Endothelial cell (in vitro differentiated cells): ENCODE measurements at regions not wholly inside any gene's neighbourhood (a gene's known extent, or its start where the extent isn't known, plus 50 kb on each side); places are given as distances from the start of the nearest gene placed in this dataset.
"Not testable (repeated sequence)": the region's sequence is repeated elsewhere in the genome, so short reads cannot be mapped to it uniquely, and the experiment has no call there.

Experiments used
- DNase-seq: peaks from one replicate; pipeline ENCODE4 v3.0.0; 2021; ENCODE audit warnings: low spot score
- H3K27ac Mint-ChIP-seq: one replicate; pipeline ENCODE4 v1.8.0; 2021; ENCODE audit warnings: mixed read lengths, inconsistent platforms; ENCODE audit not compliant: unreplicated experiment
- H3K27me3 Mint-ChIP-seq: one replicate; pipeline ENCODE4 v1.8.0; 2021; ENCODE audit warnings: mild to moderate bottlenecking, moderate library complexity, mixed read lengths, inconsistent platforms; ENCODE audit not compliant: unreplicated experiment
- H3K36me3 Mint-ChIP-seq: one replicate; pipeline ENCODE4 v1.8.0; 2021; ENCODE audit warnings: mild to moderate bottlenecking, low read depth, mixed read lengths, inconsistent platforms; ENCODE audit not compliant: unreplicated experiment
- H3K4me1 Mint-ChIP-seq: one replicate; pipeline ENCODE4 v1.8.0; 2021; ENCODE audit warnings: mild to moderate bottlenecking, mixed read lengths, inconsistent platforms; ENCODE audit not compliant: unreplicated experiment
- H3K4me3 Mint-ChIP-seq: one replicate; pipeline ENCODE4 v1.8.0; 2021; ENCODE audit warnings: mild to moderate bottlenecking, mixed read lengths, inconsistent platforms; ENCODE audit not compliant: unreplicated experiment
- H3K9me3 Mint-ChIP-seq: one replicate; pipeline ENCODE4 v1.8.0; 2021; ENCODE audit warnings: mixed read lengths, inconsistent platforms; ENCODE audit not compliant: unreplicated experiment
- CTCF ChIP-seq: fragments of 200-600 bp; sonication (generic); IDR thresholded peaks from one replicate; pipeline ENCODE4 v1.5.0; 2021; ENCODE audit warnings: antibody characterized with exemption; ENCODE audit not compliant: unreplicated experiment

- TF ChIP-seq CTCF = no peak
Observed at GRCh38 chr3:103513003-103513402, 1078.2 kb downstream of the ZPLD1 start.

DNA sequence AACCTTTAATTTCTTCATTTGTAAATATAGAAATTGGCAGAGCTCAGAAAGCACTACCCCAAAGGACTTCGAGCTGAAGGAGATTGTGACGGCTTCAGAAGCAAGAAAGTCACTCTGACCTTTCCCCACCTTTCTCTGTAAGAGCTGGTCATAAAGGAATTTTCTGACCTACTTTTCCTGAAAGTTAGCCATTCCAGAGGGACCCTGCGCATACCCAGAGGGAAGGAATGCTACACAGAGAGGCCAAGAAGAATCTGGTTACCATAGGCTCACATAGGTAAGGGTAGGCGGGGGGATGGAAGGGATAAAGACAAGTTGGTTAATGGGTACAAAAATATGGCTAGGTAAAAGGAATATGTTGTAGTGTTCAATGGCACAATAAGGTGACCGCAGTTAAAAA is 1080.3 kb downstream of the ZPLD1 start:
- DNase-seq = no peak
- Mint-ChIP-seq H3K36me3 (no peaks in the 10 kb centered on the region), H3K9me3 (no peaks in the 10 kb centered on the region), H3K27ac (no peak overlapping the region), H3K4me3 (no peak overlapping the region), H3K4me1 (no peaks in the 10 kb centered on the region), H3K27me3 (no peaks in the 10 kb centered on the region)
- no peak for TF ChIP-seq CTCF

More at GRCh38 chr3:103513003-103513402, 1078.2 kb downstream of the ZPLD1 start:
- Mint-ChIP-seq H3K4me3 (no peak overlapping the region), H3K27me3 (no peaks in the 10 kb centered on the region), H3K27ac (no peak overlapping the region), H3K4me1 (no peaks in the 10 kb centered on the region), H3K9me3 (no peaks in the 10 kb centered on the region), H3K36me3 (no peaks in the 10 kb centered on the region)
- DNase-seq = no peak

GRCh38 chr3:103516950-103517349 is 1082.1 kb downstream of the ZPLD1 start:
- no peak overlapping the region for H3K4me3 Mint-ChIP-seq
- H3K4me1 Mint-ChIP-seq = no peaks in the 10 kb centered on the region
- H3K9me3 Mint-ChIP-seq = no peaks in the 10 kb centered on the region
- TF ChIP-seq CTCF = no peak
- H3K27ac Mint-ChIP-seq = no peak overlapping the region
- H3K36me3 Mint-ChIP-seq = no peaks in the 10 kb centered on the region
- DNase-seq = no peak
- no peaks in the 10 kb centered on the region for H3K27me3 Mint-ChIP-seq

GRCh38 chr3:103531327-103531726 is 1096.5 kb downstream of the ZPLD1 start:
- not testable (repeated sequence) for DNase-seq, H3K4me3 Mint-ChIP-seq, H3K27me3 Mint-ChIP-seq, H3K27ac Mint-ChIP-seq, H3K36me3 Mint-ChIP-seq, H3K4me1 Mint-ChIP-seq, H3K9me3 Mint-ChIP-seq

GRCh38 chr3:103532986-103533385 is 1098.2 kb downstream of the ZPLD1 start:
- no peak overlapping the region for H3K27ac Mint-ChIP-seq
- no peaks in the 10 kb centered on the region for H3K4me1 Mint-ChIP-seq
- TF ChIP-seq CTCF = no peak
- H3K36me3 Mint-ChIP-seq = no peaks in the 10 kb centered on the region
- H3K9me3 Mint-ChIP-seq = no peaks in the 10 kb centered on the region
- no peak overlapping the region for H3K4me3 Mint-ChIP-seq
- H3K27me3 Mint-ChIP-seq = no peaks in the 10 kb centered on the region
- DNase-seq = no peak

DNA sequence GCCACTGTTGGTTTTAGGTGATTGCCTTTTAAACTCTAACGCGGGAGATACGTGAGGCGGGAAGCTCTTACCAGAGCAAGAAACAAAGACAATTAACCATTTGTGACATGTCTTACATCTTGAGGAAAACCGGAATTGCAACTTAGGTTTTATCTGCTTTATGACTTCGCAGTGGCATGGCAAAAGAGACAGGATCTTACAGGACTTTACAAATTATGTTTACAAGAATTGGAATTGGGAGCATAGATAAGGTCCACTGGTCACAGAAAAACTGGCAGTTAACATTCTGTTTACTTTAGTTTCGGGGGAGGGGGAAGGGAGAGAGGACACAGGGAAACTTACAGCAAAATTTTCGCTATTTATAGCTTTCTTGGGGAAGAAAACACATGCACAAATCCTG is 1119.6 kb downstream of the ZPLD1 start:
- no peaks in the 10 kb centered on the region for H3K9me3 Mint-ChIP-seq
- H3K27me3 Mint-ChIP-seq = no peaks in the 10 kb centered on the region
- no peak overlapping the region for H3K27ac Mint-ChIP-seq
- no peak for TF ChIP-seq CTCF
- no peak overlapping the region for H3K4me3 Mint-ChIP-seq
- no peaks in the 10 kb centered on the region for H3K4me1 Mint-ChIP-seq
- H3K36me3 Mint-ChIP-seq = no peaks in the 10 kb centered on the region
- no peak for DNase-seq

GRCh38 chr3:103564116-103564515 is 1129.3 kb downstream of the ZPLD1 start:
- not testable (repeated sequence) for DNase-seq, H3K4me1 Mint-ChIP-seq, H3K27ac Mint-ChIP-seq, H3K27me3 Mint-ChIP-seq, H3K36me3 Mint-ChIP-seq, H3K4me3 Mint-ChIP-seq, H3K9me3 Mint-ChIP-seq
